Type B pancreatic cell (in vitro differentiated cells): ENCODE measurements at regions not wholly inside any gene's neighbourhood (a gene's known extent, or its start where the extent isn't known, plus 50 kb on each side); places are given as distances from the start of the nearest gene placed in this dataset.

Experiments
- DNase-seq: peaks from one replicate; pipeline ENCODE4 v3.0.0; 2021; ENCODE audit warnings: mixed read lengths; ENCODE audit not compliant: unreplicated experiment; ENCODE audit errors: extremely low spot score
- H3K27ac Mint-ChIP-seq: 2 replicates; pipeline ENCODE4 v1.8.0; 2021; ENCODE audit warnings: mild to moderate bottlenecking, mixed read lengths
- H3K27me3 Mint-ChIP-seq: 2 replicates; pipeline ENCODE4 v1.8.0; 2021; ENCODE audit warnings: mixed read lengths
- H3K36me3 Mint-ChIP-seq: 2 replicates; pipeline ENCODE4 v1.8.0; 2021; ENCODE audit warnings: mixed read lengths
- H3K4me1 Mint-ChIP-seq: one replicate; pipeline ENCODE4 v1.8.0; 2021; ENCODE audit warnings: mixed read lengths; ENCODE audit not compliant: unreplicated experiment
- H3K4me3 Mint-ChIP-seq: 2 replicates; pipeline ENCODE4 v1.8.0; 2021; ENCODE audit warnings: mild to moderate bottlenecking, mixed read lengths
- H3K9me3 Mint-ChIP-seq: 2 replicates; pipeline ENCODE4 v1.8.0; 2021; ENCODE audit warnings: mixed read lengths
- CTCF ChIP-seq: fragments of 200-600 bp; sonication (generic); conservative IDR thresholded peaks from 2 replicates; pipeline ENCODE4 v1.5.0; 2021; ENCODE audit warnings: antibody characterized with exemption, mild to moderate bottlenecking

DNA sequence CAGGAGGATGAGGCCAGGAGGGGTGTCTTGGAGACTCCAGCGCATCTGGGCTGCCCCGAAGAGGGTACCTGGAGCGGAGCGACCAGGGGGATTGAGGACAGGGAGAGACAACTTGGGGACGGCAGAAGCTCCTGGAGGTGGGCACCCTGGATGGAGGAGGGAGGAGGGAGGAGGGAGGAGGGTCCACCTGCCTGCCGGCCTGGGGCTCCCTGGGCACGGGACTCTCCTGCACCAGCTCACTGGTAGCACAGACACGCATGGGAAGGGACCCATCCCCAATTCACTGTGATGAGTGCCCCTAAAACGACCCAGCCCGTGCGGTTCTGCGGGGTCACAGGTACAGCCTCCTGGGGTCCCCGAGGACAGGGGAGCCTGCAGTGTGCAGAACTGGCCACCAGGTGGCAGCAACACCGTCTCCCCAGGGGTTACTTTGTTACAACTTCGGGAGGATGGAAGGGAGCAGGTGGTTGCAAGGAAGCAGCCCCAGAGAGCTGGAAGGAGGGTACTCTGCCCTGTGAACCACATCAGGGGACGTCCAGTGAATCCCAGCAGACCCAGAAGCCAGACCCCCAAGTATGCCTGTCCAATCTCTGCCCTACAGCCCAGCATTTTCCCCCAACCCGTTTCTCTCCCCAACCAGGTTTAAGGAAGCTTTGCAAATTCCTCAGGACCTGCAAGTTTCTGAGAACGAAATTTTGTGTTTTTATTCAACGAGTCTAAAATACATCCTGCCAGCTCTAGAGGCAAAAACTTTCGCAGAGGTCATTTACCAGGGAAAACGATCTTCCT, 482.4 kb downstream of the NPHP4 start:
- no peaks in the 10 kb centered on the region for H3K36me3 Mint-ChIP-seq
- peaks cover 26% of the 10 kb centered on the region for H3K27me3 Mint-ChIP-seq
- no peak overlapping the region for H3K27ac Mint-ChIP-seq
- no peaks in the 10 kb centered on the region for H3K9me3 Mint-ChIP-seq
- peak; percentile 84 for DNase-seq
- TF ChIP-seq CTCF, result peak; percentile 97
- H3K4me3 Mint-ChIP-seq, result no peak overlapping the region
- H3K4me1 Mint-ChIP-seq, result peaks cover 18% of the 10 kb centered on the region

DNA sequence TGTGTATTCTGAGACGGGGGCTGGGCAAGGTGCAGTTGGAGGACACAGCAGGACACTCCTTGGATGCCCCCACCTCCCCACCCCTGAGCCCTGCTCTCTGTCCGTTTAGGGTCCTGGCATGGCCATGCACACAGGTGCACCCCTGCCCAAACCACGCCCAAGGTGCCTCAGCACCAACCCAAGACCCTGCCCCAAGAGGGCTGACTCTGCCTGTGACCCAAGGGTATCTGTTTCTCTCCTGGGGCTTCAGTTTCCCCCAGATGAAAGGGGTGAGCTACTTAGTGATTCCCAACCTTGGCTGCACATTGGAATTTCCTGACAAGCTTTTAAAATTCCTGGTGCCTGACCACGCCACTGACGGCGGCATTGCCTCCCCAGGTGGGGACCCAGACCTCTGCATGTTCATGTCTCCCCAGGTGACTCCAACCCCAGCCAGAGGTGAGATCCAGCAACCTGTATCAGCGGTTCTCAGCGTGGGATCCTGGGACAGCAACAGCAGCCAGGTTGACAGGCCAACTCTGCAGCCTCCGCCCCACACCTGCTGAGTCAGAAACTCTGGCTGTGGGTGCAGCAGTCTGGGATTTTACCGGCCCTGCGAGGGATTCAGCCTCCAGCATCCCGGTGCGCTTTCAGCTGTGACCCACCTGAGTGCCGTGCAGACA, 483.4 kb downstream of the NPHP4 start:
- H3K4me3 Mint-ChIP-seq, result no peak overlapping the region
- no peak for DNase-seq
- H3K36me3 Mint-ChIP-seq, result no peaks in the 10 kb centered on the region
- H3K9me3 Mint-ChIP-seq, result no peaks in the 10 kb centered on the region
- TF ChIP-seq CTCF, result no peak
- peaks cover 10% of the 10 kb centered on the region for H3K4me1 Mint-ChIP-seq
- H3K27me3 Mint-ChIP-seq, result peaks cover 27% of the 10 kb centered on the region
- no peak overlapping the region for H3K27ac Mint-ChIP-seq

DNA sequence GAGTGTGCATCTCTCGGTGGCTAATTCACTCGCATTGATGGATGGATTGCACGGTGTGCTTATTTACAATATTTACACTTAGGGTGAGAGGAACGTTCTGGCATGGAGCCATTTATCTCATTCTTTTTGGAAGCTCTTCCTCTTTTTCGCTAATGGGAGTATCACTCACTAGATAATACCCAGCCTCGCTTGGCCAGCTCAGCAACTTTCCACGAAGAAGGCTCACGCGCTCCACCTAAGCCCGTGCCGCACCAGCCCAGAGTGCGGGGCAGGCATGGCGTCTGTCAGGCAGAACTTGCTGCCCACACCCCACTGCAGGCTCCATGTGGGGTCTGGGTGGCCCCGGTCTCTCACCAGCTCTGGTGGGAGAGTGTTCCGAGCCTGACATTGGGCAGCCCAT, 484.9 kb downstream of the NPHP4 start:
- Mint-ChIP-seq H3K4me3 (peak overlapping the region; percentile 33), H3K27ac (peak overlapping the region; percentile 48), H3K27me3 (peaks cover 31% of the 10 kb centered on the region), H3K9me3 (no peaks in the 10 kb centered on the region), H3K36me3 (no peaks in the 10 kb centered on the region), H3K4me1 (peaks cover 9% of the 10 kb centered on the region)
- TF ChIP-seq CTCF, result no peak
- no peak for DNase-seq

GRCh38 chr1:5506634-5507033, 485.6 kb downstream of the NPHP4 start:
- peaks cover 35% of the 10 kb centered on the region for H3K27me3 Mint-ChIP-seq
- peak overlapping the region; percentile 48 for H3K27ac Mint-ChIP-seq
- no peak for TF ChIP-seq CTCF
- no peak for DNase-seq
- H3K36me3 Mint-ChIP-seq, result no peaks in the 10 kb centered on the region
- H3K4me1 Mint-ChIP-seq, result peaks cover 9% of the 10 kb centered on the region
- no peaks in the 10 kb centered on the region for H3K9me3 Mint-ChIP-seq
- no peak overlapping the region for H3K4me3 Mint-ChIP-seq

DNA sequence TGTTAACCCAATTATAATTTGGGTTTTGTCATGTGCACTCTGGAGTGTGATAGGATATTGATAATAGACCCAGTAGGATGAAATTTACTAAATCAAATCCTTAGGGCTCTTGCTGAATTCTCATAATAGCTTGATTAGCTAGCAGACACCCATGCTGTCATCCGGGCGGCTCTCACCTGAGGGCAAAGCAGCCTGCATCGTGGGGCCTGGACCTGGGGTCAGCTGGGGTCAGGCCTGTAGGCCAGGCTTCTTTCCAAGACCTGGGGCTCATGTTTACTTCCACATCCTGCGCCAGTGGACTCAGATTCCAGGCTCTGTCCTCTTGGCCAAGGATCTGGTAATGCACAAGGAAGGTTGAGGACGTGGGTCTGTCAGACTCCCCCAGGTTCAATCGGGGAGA, 486.3 kb downstream of the NPHP4 start:
- H3K27ac Mint-ChIP-seq, result no peak overlapping the region
- H3K4me1 Mint-ChIP-seq, result peaks cover 5% of the 10 kb centered on the region
- H3K4me3 Mint-ChIP-seq, result no peak overlapping the region
- no peak for TF ChIP-seq CTCF
- peaks cover 29% of the 10 kb centered on the region for H3K27me3 Mint-ChIP-seq
- no peak for DNase-seq
- no peaks in the 10 kb centered on the region for H3K36me3 Mint-ChIP-seq
- no peaks in the 10 kb centered on the region for H3K9me3 Mint-ChIP-seq
